ENCODE measurements at regions not wholly inside any gene's neighbourhood (a gene's known extent, or its start where the extent isn't known, plus 50 kb on each side); places are given as distances from the start of the nearest gene placed in this dataset.
"Not testable (repeated sequence)": the region's sequence is repeated elsewhere in the genome, so short reads cannot be mapped to it uniquely, and the experiment has no call there.

DNA sequence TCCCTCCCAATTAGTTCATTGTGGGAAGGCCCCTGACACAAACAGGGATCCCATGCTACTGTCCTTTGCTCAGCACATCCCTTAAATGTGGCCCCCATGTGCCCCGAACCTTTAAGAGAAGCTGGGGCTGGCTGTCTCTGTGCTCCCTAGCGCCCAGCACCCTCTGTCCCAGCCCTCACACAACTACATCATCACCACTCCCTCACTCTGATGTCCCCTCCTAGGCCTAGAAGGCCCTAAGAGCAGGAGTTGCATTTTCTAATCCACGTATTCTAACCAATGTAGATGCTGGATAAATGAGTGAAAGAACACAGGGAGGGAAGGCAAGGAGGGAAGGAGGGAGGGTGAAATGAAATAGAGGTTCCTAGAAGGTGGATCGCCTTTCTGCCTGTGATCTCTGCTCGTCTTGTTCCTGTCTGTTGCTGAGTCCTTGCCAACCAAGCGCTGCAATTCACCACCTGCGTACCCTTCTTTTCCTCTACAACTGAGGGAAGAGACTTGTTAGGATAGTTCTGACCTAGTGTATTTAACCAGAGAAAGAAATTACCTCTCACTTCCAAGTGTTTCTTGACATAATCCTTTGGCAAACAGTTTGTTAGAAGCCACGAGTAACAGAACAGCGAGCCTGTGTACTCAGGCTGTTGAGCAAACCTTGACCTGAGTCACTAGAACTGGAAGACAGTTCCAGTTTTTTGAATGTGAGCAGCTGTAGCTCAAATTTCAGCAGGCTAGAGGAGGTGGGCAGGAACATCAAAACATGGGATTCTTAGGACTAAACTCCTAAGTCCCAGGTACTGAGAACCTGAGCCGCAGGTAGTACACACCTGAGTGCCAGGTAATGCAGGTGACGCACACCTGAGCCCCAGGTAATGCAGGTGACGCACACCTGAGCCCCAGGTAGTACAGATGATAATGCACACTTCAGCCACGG is 181.5 kb upstream of the ID2 start:
- no peak for DNase-seq

DNA sequence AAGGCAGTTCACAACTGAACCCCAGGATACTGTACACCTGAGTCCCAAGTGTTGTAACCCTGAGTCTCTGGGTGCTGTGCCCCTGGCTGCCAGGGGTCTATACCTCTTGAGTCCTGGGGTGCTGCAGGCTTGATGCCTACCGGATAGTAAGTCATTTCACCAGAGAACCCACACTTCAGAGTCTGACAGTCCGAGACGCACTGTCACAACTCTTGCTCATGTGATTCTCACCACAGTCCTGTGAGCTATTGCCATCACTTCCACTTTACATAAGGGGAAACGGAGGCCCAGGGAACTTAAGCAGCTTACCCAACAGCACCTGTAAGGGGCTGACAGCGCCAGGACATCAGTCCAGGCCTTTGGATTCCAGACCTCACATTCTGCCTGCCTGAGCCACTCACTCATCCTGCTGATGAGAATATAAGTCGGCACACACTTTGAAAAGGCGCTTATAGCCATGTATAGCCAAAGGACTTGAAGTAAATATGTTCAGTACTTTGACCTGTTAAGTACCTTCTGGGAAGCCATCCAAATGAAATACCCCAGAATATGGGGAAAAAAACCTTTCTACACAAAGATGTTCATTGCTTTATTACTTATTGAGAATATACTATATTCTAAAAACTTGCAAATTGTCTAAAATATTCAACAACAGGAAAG is 180.7 kb upstream of the ID2 start:
- DNase-seq, result no peak

DNA sequence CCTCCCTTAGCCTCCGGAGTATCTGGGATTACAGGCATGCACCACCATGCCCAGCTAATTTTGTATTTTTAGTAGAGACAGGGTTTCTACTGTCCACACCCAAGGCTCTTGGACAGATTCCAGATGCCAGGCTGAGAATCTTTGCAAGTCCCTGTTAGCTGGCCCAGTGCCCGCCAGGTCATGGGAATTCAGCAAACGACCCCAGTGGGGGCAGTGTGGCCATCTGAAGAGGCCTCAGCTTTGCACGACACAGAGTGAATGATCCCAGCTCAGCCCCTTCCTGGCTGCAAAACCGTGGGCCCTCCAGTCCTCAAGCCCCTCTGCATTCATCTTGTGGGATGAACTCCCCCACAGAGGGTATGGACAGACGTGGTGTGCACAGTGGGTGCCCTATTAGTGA is 179.5 kb upstream of the ID2 start:
- DNase-seq, result no peak

DNA sequence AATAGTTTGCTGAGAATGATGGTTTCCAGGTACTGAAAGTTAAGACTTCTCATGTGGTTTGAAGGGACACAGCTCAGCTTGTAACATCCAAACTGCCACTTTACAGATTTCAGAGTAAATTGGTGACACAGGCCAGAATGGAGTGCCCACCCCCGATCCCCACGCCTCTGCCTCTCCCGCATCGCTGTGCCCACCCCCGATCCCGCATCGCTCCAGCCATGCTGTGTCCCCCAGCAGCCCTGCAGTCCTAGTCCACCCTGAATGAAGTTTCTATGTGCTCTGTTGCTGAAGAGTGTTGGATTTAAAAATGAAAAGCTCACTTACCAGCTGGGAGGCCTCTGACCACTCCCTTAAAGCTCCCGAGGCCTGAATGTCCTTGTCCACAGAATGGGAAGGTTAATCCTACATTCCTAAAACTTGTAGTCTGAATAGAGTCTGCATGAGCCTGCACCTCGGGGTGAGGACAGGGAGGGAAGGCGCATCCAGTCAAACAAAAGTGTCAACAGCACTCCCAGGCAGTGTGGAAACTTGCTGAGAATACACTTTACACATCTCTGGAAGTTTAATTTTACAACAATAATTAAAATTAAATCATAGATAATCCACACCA is 176.4 kb upstream of the ID2 start:
- no peak for DNase-seq

DNA sequence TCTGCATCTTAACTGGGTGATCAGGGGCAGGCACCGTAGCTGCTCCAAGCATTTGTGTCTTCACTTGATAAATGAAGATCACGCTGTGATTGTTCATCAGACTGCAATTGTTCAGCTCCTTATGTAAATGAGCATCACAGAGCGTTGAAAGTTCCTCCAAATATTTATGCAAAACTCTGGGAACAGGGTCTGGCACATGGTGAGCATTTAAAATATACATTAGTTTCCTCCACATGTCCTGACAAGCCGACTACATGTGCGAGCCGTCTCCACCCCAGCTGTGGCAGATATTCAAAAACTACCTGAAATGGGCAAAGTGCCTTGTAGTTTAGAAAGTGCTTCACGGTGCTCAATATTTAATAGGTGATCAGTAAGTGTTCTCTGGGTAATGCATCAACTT is 175.1 kb upstream of the ID2 start:
- DNase-seq, result no peak

DNA sequence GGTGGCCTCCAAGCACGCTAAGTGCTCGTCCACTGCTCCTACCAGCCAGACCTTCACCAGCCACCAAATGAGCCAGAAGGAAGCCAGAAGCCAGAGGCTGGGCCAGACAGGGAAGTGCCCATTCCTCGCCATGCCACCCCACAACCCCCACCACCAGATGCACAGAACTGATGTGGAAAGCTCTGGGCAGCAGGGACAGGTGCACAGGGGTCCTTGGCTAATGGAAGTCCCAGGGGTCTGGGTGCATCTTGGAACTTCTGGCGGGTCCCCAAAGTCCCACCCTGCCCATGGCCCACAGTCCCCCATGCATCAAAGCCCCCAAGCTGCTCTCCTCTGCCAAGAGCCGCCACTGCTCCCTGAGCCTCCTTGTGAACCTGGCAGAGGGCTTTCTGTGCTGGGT is 173.1 kb upstream of the ID2 start:
- no peak for DNase-seq

DNA sequence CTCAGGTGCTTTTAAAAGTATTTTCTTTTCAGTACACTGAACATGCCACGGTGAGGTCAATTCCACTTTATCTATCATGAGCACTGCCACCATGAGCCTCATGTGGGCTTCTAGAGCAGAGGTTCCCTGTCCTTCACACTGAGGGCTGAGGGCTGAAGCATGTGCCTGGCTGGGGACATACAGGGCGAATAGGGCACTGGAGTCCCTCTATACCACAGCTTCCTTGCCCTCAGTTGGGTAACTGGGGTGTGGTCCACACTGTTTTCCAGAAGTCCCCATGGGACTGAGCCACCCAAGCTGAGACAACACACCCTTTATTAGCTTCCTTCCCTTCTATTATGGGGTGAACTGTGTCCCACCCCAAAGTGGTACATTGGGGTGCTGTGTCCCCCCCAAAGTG is 172.2 kb upstream of the ID2 start:
- DNase-seq, result no peak

DNA sequence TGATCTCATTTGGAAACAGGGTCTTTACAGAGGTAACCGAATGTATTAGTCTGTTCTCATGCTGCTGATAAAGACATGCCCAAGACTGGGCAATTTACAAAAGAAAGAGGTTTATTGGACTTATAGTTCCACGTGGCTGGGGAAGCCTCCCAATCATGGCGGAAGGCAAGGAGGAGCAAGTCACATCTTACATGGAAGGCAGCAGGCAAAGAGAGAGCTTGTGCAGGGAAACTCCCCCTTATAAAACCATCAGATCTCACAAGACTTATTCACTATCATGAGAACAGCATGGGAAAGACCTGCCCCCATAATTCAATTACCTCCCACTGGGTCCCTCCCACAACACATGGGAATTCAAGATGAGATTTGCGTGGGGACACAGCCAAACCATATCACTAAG is 171.8 kb upstream of the ID2 start:
- DNase-seq, result not testable (repeated sequence)

DNA sequence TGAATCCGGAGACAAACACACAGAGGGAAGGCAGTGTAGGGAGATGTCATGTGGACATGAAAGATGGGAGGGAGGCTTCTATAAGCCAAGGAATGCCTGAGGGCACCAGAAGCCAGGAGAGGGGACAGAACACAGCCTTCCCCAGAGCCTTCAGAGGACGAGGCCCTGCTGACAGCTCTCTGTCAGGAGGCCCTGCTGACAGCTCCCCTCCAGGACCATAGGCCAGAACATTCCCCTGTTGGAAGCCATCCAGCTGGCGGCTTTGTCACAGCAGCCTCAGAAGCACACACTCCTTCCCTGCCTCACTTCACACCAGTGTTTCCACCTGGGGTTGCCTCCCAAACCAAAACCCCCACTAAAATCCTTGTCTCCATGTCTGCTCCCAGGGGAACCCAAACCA is 171.3 kb upstream of the ID2 start:
- no peak for DNase-seq

DNA sequence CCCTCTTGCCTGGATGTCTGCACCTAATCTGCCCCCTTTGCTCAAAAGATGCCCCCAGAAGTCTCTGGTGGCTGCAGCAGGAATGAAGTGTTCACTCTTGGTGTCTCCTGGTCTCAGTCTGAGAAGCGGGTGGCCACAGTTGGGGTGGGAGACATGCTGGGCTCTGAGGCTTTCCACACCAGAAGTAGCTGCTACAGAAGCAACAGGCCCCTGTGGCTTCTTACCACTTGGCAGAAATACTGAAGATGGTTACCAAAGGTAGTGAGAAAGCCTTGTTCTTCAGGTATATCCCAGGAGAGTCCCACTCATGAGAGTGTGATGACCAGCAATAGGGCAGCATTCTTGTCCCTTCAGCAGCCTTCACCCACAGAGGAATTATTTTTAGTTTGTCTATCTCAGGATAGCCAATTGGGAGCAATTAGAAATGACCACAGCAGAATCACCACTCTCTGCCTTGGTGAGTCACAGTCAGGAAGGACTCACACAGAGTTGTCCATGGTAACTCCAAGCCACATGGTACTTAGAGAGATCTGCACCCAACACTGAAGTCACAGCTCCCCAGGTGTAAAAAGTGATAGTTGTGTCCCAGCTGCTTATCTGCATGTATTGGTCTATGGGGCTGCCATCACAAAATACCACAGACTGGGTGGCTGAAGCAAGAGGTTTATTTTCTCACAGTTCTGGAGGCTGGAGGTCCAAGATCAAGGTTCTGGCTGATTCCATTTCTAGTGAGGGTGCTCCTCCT is 169.8 kb upstream of the ID2 start:
- no peak for DNase-seq

DNA sequence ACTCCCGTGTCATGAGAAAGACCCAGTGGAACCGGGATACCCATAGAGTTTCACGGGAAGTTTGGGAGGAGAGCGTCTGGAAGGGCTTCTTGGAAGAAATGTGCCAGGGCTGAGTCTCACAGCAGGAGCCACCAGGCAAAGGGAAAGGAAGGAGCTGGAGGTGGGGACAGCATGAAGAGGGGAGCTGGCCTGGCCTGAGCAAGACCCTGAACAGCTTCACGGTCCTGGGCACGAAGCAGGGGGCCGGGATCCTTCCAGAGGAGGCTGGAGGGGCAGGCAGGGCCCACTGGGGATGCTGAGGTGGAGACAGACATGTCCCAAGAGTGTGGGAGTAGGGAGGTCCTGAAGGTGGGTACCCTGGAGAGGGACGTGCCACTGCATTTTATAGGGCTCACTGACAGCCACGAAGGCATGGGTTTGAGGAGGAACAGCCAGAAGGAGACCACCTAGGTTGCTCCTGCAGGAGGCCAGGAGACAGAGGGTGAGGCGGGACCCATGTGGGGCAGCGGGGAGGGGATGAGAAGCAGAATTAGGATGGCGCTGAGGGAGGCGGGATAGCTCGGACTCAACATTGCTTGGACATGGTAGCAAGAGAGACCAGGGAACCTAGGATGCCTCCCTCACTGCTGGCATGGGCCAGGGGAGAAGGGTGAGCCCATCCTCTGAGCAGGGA is 168.1 kb upstream of the ID2 start:
- DNase-seq, result no peak

DNA sequence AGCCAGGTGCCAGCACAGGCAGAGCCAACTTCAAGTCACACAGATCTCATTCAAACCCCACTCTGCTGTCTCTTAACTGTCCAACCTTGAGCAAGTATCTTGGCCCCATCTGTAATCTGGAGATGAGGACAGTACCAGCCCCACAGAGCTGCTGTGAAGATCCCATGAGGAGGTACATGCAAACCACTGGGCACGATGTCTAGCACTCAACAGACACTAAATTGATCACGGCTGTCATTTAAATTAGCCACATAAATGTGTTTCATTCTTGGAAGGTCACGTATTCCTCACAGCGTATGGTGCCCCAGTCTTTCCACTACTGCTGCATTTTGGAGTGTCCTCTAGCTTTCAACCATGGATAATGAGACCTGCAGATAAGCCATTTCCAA is 167.6 kb upstream of the ID2 start:
- DNase-seq, result no peak

DNA sequence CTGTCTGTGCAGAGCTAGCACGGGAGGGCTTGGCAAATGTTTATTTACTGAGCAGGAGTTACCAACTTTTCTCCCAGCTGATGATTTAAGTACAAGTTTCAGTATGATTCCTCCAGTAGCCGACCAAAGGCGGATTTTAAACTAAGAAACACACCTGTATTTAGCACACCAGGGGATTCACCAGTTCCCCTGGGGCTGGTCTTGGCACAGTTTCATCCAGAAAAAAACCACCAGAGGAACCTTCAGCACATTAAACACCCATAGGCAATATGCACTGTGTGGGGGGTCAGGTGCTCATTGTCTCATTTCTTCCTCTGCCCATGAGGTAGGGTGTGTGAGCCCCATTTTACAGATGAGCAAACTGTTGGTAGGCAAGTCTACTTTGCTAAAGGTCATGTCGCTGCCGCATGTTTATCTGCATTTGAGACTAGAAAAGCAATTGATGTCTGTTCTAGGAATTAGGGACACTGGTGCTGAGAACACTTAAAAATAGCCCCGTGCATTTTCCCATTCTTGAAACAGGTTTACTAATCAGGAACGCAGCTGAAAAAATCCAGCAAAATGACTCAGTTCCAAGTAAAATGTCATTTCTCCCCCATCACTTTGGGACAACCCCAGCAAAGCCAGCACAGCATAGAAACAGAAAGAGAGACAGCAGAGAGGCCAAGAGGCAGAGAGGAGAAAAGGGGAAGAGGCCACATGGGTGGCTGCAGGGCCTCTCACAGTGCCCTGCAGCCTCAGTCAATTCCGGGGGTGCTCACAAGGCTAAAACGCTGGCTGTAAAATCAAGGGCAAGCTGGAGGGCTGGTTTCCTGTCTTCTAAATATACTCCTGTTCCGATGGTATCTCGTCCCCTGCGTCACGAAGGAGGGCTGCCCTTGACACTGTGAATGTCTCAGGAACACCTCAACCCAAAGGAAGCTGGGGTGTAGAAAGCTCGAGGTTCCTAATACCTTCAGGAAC is 166.8 kb upstream of the ID2 start:
- DNase-seq, result peak; percentile 55

DNA sequence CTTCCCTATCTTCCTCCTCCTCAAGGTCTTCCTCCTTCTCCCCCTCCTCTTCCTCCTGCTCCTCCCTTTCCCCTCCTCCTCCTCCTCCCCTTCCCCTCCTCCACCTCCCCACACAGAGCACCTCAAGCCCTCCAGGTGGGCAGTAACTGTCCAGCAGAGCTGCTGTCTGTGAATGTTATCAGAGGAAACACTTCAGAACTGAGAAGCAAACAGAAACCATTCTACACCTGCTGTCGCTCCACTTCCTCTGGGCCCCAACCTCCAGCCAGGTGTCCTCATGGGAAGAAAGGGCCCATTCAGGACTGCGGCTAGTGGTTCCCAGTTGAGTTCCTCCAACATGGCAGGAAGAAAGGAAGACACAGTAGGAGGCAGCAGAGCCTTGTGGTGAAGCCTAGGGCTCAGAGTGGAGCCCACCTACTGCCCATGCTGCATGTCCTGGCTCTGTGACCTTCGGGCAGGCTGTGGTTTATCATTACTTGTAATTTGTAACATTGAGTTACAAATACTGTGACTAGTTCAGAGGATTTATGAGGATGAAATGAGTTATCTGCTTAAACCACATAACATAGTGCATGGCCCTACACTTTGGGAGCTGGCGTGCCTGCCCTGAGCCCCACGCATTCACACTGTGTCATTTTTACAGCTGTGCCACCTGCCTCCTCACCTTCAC is 165.9 kb upstream of the ID2 start:
- DNase-seq, result no peak

DNA sequence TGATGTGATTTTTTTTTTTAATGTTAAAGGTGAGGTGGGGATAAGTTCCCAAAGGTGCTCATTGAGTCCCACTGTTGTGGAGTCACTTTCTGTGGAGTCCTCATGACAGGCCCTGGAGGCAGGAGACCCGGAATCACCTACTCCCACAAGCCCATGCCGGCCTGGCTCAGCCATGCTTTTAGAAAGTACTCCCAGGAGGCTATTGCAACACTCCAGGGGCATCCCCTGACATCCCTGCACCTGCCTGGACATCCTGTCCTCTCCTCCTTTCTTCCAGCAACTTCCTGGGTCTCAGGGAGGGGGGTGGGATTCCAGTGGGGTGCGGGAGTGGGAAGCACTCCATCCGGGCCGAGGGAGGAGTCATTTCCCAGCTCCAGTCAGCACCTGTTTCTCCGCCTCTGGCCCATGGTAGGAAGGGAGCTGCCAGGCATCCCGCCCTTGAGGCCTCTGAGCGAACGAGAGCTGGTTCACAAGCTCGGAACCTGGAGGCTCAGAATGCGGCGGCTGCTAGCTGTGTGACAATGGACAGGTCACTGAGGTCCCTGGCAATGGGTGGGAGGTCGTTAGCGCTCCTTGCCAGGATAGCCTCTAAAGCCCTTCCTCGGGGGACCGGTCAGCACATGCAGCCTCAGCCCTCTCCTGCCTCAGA is 163.9 kb upstream of the ID2 start:
- DNase-seq, result no peak

DNA sequence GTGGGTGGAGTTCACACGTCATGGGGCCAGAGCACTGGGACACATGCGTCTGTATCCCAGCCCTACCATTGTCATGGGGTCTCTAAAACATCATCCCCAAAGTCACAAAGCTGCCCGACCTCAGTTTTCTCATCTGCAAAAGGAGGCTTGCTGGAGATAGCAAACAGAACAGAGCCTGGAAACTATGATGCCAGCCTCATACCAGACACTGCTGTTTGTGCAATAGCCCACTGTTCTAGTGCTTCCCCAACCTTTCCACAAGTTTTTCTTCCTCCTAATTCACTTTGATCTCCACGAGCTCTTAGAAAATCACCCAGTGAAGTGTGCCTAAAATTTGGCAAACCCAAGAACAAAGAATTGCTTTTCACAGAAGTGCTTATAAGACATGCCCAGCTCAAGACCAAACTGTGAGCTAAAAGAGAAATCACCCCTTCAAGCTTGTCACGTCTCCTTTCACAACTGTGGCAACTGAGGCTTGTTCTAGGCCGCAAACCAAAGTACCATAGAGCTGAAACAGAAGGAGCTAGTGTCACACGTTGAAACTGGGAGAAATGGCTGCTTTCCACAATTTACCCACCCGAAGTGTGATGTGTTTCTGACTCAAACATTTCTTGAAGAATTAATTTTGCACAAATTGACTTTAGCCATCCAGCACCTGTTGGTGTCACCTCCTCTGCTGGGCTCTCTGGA is 162.7 kb upstream of the ID2 start:
- DNase-seq, result no peak

DNA sequence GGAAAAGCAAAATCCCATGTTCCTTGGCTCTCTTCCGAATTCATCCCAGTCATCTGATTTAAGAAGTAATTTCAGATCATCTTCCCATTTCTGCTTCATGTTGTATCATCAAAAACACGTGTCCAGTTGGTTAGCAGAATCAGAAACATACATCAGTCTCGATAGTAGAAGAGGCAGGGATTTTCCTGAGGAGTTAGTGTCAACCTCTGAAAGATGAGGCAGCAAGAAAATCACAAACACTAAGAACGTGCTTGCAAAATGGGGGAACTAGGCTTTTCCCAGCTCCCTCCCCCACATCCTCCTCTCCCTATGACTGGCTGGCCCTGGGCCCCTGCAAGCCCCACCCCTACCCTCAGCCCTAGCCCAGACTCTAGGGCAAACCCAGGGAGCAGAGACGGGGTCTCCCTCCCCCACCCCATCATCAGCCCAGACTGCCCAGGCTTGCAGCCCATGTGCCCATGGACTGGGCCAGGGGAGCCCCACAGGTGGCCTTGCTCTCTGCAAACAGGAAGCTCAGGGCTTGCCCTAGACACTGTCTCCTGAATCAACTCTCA is 161.0 kb upstream of the ID2 start:
- DNase-seq, result no peak

DNA sequence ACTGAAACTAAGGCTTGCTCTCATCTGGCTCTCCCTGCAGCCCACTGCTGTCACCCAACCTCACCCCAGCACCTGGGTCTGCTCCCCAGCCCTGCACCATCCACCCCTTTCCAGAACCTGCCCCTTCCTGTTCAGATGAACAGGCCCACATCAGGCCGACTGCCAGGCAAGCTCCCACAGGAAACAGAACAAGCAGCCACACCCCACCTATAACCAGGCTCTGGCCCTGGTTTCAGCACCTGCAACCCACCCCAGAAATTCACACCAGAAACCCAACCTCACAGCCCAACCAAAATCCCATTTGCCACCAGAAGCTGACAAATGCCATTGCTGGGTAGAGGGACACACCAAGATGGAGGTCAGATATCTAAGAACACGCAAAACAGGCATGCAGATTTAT is 159.2 kb upstream of the ID2 start:
- DNase-seq, result no peak

DNA sequence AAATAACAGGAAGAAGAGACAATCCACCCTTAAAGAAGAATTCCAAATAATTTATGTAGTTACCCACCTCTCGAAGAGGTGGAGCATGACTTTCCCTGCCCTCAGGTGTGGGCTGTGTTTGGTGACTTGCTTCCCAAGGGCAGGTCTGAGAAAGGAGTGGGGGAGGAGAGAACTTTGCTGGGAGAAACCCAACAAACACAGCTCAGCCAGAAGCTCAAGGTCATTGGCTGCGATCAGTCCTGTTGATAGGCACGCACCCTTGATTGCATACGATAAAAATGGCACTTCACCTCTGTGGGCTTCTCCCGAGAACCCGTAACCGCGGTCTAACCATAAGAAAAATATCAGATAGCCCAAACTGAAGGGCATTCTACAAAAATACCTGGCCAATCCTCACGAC is 157.5 kb upstream of the ID2 start:
- no peak for DNase-seq

DNA sequence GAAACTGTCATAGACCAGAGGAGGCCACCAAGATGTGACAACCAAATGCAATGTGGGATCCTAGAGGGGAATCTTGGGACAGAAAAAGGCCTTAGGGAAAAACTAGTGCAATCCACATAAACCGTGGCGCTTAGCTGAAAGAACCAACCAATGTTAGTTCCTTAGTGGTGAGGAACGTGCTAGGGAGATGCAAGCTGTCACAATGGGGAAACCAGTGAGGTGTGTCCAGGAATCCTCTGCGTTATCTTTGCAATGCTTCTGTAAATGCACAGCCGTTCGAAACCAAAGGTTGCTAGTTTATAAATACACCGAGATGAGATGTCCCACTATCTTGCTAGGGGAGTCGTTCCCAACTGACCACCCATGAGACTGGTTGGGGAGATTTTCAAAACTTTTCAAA is 157.0 kb upstream of the ID2 start:
- DNase-seq, result no peak

Measured in activated T-cell treated with anti-CD3 and anti-CD28 coated beads, Interleukin-2, amount 50 U/mL, for 1 hour (primary cell).